Transverse colon (tissue), 4 donors: ENCODE measurements at regions not wholly inside any gene's neighbourhood (a gene's known extent, or its start where the extent isn't known, plus 50 kb on each side); places are given as distances from the start of the nearest gene placed in this dataset.

Experiments used
- DNase-seq: peaks from one replicate; pipeline ENCODE4 v3.0.0-alpha.2; 2019
- H3K27ac ChIP-seq, 4 donors: fragments of 200-600 bp; sonication (generic); 2 replicates each; pipeline ENCODE4 v1.5.1; 2016 to 2018; ENCODE audit warnings: inconsistent platforms in 4 of 4
- H3K27me3 ChIP-seq: fragments of 200-600 bp; sonication (generic); 2 replicates; pipeline ENCODE4 v1.5.1; 2017; ENCODE audit warnings: inconsistent platforms
- H3K36me3 ChIP-seq, 4 donors: fragments of 200-600 bp; sonication (generic); 2 replicates each; pipeline ENCODE4 v1.5.1; 2017 to 2019; ENCODE audit warnings: inconsistent platforms in 4 of 4
- H3K4me1 ChIP-seq, 4 donors: fragments of 200-600 bp; sonication (generic); 2 replicates each; pipeline ENCODE4 v1.5.1; 2017 to 2020; ENCODE audit warnings: inconsistent platforms in 4 of 4
- H3K4me3 ChIP-seq, 4 donors: fragments of 200-600 bp; sonication (generic); 1 replicate in 1 of 4; 2 replicates in 3 of 4; pipeline versions ENCODE4 v1.5.1 to v1.6.1; 2017 to 2019; ENCODE audit warnings: inconsistent platforms in 4 of 4
- H3K9me3 ChIP-seq, 2 donors: fragments of 200-600 bp; sonication (generic); 2 replicates each; pipeline ENCODE4 v1.5.1; 2017 to 2019; ENCODE audit warnings: inconsistent platforms in 2 of 2
- CTCF ChIP-seq, 5 experiments: fragments of 200-600 bp in 3 of 5; fragments of 450-650 bp in 2 of 5; sonication (generic) in 3 of 5; IDR thresholded peaks; 1 replicate in 2 of 5; 2 replicates in 3 of 5; pipeline ENCODE4 v1.5.1; 2016 to 2017; ENCODE audit warnings: antibody characterized with exemption in 5 of 5, inconsistent platforms in 3 of 5, mild to moderate bottlenecking in 2 of 5, moderate library complexity in 1 of 5
- EP300 ChIP-seq: sonication (generic); formaldehyde crosslinking; IDR thresholded peaks from one replicate; pipeline ENCODE4 v1.6.1; 2017; ENCODE audit warnings: antibody characterized with exemption, low read depth
- POLR2A ChIP-seq: fragments of 450-650 bp; IDR thresholded peaks from one replicate; pipeline ENCODE4 v1.6.1; 2016; ENCODE audit warnings: antibody characterized with exemption, mild to moderate bottlenecking, moderate library complexity
- POLR2AphosphoS5 ChIP-seq, 3 donors: sonication (generic); formaldehyde crosslinking; IDR thresholded peaks; one replicate each; pipeline ENCODE4 v1.6.1; 2016; ENCODE audit warnings: antibody characterized with exemption in 3 of 3
- WGBS, 2 donors: methylation state at CpG; one replicate each; pipeline ENCODE4 v1.1.5; 2018; ENCODE audit warnings: low coverage in 1 of 2; 5-methylcytosine and 5-hydroxymethylcytosine counted together
- in situ Hi-C, 4 donors: fragments of 200-750 bp; cut with MboI; loops; one replicate each; pipeline versions ENCODE4 v1.15.0 to v1.15.1; 2017; ENCODE audit warnings: low sequenced_read_pairs in 3 of 4, low pct_ligation_motif_present in 1 of 4, low pct_unique_long_range_greater_than_20kb in 1 of 4
- intact Hi-C: fragments of 100-400 bp; cut with DNase I; formaldehyde crosslinking; loops from one replicate; pipeline ENCODE4 v1.15.1; 2023; ENCODE audit warnings: low total_unique reads

- in situ Hi-C loops (no loop called here), intact Hi-C loops (no loop called here)
- no peak overlapping the region for H3K4me3 ChIP-seq
- TF ChIP-seq POLR2A (no peak), POLR2AphosphoS5 (IDR thresholded peaks at IDR 0.05) (no peak), EP300 (no peak)
- no peak for DNase-seq
- H3K27ac ChIP-seq = no peak overlapping the region
- H3K4me1 ChIP-seq = no peaks in the 10 kb centered on the region
- no peaks in the 10 kb centered on the region for H3K27me3 ChIP-seq
- WGBS, 2 donors = 64 to 67% methylated on average over 2 of the region's 2 CpGs
- no peaks in the 10 kb centered on the region for H3K9me3 ChIP-seq
- H3K36me3 ChIP-seq = no peaks in the 10 kb centered on the region
These were observed 152.9 kb upstream of the SOX2 start for GRCh38 chr3:181558870-181559269.

GRCh38 chr3:181555681-181556080, 156.0 kb upstream of the SOX2 start:
- Histone ChIP-seq H3K4me1 (no peaks in the 10 kb centered on the region), H3K27ac (no peak overlapping the region), H3K27me3 (no peaks in the 10 kb centered on the region), H3K4me3 (no peak overlapping the region), H3K36me3 (no peaks in the 10 kb centered on the region), H3K9me3 (no peaks in the 10 kb centered on the region)
- TF ChIP-seq POLR2A = no peak
- no peak for TF ChIP-seq POLR2AphosphoS5 (IDR thresholded peaks at IDR 0.05)
- TF ChIP-seq CTCF (IDR thresholded peaks at IDR 0.05) = no peak
- TF ChIP-seq EP300 = no peak
- in situ Hi-C loops = no loop called here
- intact Hi-C loops = loop anchor here (1.0 kb wide), 1 partner anchor 47 kb away; no protein-coding TSS in a partner anchor
- WGBS, 2 donors = 48 to 93% methylated on average over 1 to 3 of the region's 3 CpGs
- no peak for DNase-seq

GRCh38 chr3:181554233-181554765, 157.4 kb upstream of the SOX2 start:
- no peak for DNase-seq
- intact Hi-C loops (no loop called here), in situ Hi-C loops (no loop called here)

GRCh38 chr3:181549266-181549665, 162.5 kb upstream of the SOX2 start:
- WGBS, 2 donors = 57 to 69% methylated on average over 2 to 3 of the region's 3 CpGs
- Histone ChIP-seq H3K4me3 (no peak overlapping the region), H3K4me1 (no peaks in the 10 kb centered on the region), H3K27me3 (no peaks in the 10 kb centered on the region), H3K36me3 (no peaks in the 10 kb centered on the region), H3K9me3 (no peaks in the 10 kb centered on the region), H3K27ac (no peak overlapping the region)
- TF ChIP-seq EP300 (no peak), POLR2AphosphoS5 (IDR thresholded peaks at IDR 0.05) (no peak), CTCF (IDR thresholded peaks at IDR 0.05) (no peak), POLR2A (no peak)
- intact Hi-C loops (no loop called here), in situ Hi-C loops (no loop called here)
- DNase-seq = no peak

More at GRCh38 chr3:181554233-181554765, 157.4 kb upstream of the SOX2 start:
- Histone ChIP-seq H3K4me3 (no peak overlapping the region), H3K27ac (no peak overlapping the region), H3K9me3 (no peaks in the 10 kb centered on the region), H3K4me1 (no peaks in the 10 kb centered on the region), H3K36me3 (no peaks in the 10 kb centered on the region), H3K27me3 (no peaks in the 10 kb centered on the region)
- TF ChIP-seq POLR2A (no peak), CTCF (IDR thresholded peaks at IDR 0.05) (no peak), EP300 (no peak), POLR2AphosphoS5 (IDR thresholded peaks at IDR 0.05) (no peak)

- no peak for DNase-seq
- no peaks in the 10 kb centered on the region for H3K9me3 ChIP-seq
- H3K27me3 ChIP-seq = no peaks in the 10 kb centered on the region
- H3K4me3 ChIP-seq = no peak overlapping the region
- no peak for TF ChIP-seq CTCF (IDR thresholded peaks at IDR 0.05)
- no peak for TF ChIP-seq EP300
- no peak for TF ChIP-seq POLR2AphosphoS5 (IDR thresholded peaks at IDR 0.05)
- no peak for TF ChIP-seq POLR2A
- H3K4me1 ChIP-seq = no peaks in the 10 kb centered on the region
- in situ Hi-C loops = no loop called here
- WGBS, 2 donors = 89 to 90% methylated on average over 2 of the region's 2 CpGs
- H3K36me3 ChIP-seq = no peaks in the 10 kb centered on the region
- H3K27ac ChIP-seq = no peak overlapping the region
- intact Hi-C loops = no loop called here
These were observed 170.3 kb upstream of the SOX2 start for GRCh38 chr3:181541414-181541813.
